ENCODE measurements at regions not wholly inside any gene's neighbourhood (a gene's known extent, or its start where the extent isn't known, plus 50 kb on each side); places are given as distances from the start of the nearest gene placed in this dataset.
"Not testable (repeated sequence)": the region's sequence is repeated elsewhere in the genome, so short reads cannot be mapped to it uniquely, and the experiment has no call there.

- DNase-seq: no peak
These were observed 148.0 kb upstream of the SLC6A11 start for GRCh38 chr3:10667901-10668476.

GRCh38 chr3:10669490-10670048 is 146.5 kb upstream of the SLC6A11 start:
- no peak for DNase-seq

GRCh38 chr3:10672422-10672821 is 143.6 kb upstream of the SLC6A11 start:
- DNase-seq: no peak

GRCh38 chr3:10674578-10674977 is 141.4 kb upstream of the SLC6A11 start:
- no peak for DNase-seq

GRCh38 chr3:10676905-10677304 is 139.1 kb upstream of the SLC6A11 start:
- no peak for DNase-seq

GRCh38 chr3:10678796-10679376 is 137.1 kb upstream of the SLC6A11 start:
- no peak for DNase-seq

GRCh38 chr3:10680796-10681195 is 135.2 kb upstream of the SLC6A11 start:
- no peak for DNase-seq

GRCh38 chr3:10682692-10683091 is 133.3 kb upstream of the SLC6A11 start:
- DNase-seq: no peak

GRCh38 chr3:10683106-10683505 is 132.9 kb upstream of the SLC6A11 start:
- no peak for DNase-seq

GRCh38 chr3:10688126-10688525 is 127.9 kb upstream of the SLC6A11 start:
- no peak for DNase-seq

GRCh38 chr3:10688548-10689172 is 127.4 kb upstream of the SLC6A11 start:
- DNase-seq: no peak

GRCh38 chr3:10692039-10692622 is 123.9 kb upstream of the SLC6A11 start:
- DNase-seq: no peak

GRCh38 chr3:10693457-10693856 is 122.6 kb upstream of the SLC6A11 start:
- no peak for DNase-seq

- DNase-seq: no peak
These were observed 121.8 kb upstream of the SLC6A11 start for GRCh38 chr3:10694179-10694578.

GRCh38 chr3:10695186-10695585 is 120.8 kb upstream of the SLC6A11 start:
- not testable (repeated sequence) for DNase-seq

GRCh38 chr3:10695595-10696285 is 120.3 kb upstream of the SLC6A11 start:
- DNase-seq: no peak

GRCh38 chr3:10697918-10698317 is 118.1 kb upstream of the SLC6A11 start:
- no peak for DNase-seq

GRCh38 chr3:10700821-10701220 is 115.2 kb upstream of the SLC6A11 start:
- no peak for DNase-seq

- no peak for DNase-seq
These were observed 112.9 kb upstream of the SLC6A11 start for GRCh38 chr3:10702961-10703740.

GRCh38 chr3:10703875-10704274 is 112.2 kb upstream of the SLC6A11 start:
- no peak for DNase-seq

GRCh38 chr3:10706156-10706739 is 109.8 kb upstream of the SLC6A11 start:
- no peak for DNase-seq
